ENCODE measurements at regions not wholly inside any gene's neighbourhood (a gene's known extent, or its start where the extent isn't known, plus 50 kb on each side); places are given as distances from the start of the nearest gene placed in this dataset.

DNA sequence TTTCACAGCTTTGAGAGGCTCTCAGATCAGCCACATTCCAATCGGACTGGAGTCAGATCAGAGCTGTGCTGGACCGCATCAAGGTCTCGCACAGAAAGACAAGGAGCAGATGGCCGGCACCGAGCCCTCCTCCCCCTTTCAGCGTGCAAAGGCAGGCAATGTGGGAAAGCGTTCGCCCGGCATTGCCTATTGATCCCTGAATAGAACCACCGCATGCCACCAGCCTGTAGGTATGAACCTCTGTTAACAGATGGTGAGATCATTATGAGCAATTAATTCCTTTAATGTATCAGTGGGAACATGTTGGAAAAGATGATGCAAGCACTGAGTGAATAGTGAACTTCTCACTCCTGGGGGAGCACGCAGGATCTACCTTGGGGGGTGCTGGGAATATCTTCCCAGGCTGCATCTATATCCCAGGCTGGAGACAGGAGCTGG lies 117.5 kb upstream of the ID4 start:
- H3K27ac ChIP-seq: no peak overlapping the region
- intact Hi-C loops (cut with micrococcal nuclease; ENCODE audit: unreplicated experiment): no loop called here
- no peaks in the 10 kb centered on the region for H3K27me3 ChIP-seq (ENCODE audit: insufficient read depth, low read depth)
- no peaks in the 10 kb centered on the region for H3K36me3 ChIP-seq (ENCODE audit: low read depth)
- CTCF ChIA-PET: no interaction called here
- DNase-seq: no peak
- H3K9me2 ChIP-seq (ENCODE audit: insufficient read depth): 0 out of 2 replicates have a peak, but pooled peaks cover 4% of the 10 kb centered on the region
- H4K20me1 ChIP-seq (ENCODE audit: insufficient read depth): no peaks in the 10 kb centered on the region
- no TSS peak for BruUV-seq (replicated peaks)
- TF ChIP-seq, protein P1, sequence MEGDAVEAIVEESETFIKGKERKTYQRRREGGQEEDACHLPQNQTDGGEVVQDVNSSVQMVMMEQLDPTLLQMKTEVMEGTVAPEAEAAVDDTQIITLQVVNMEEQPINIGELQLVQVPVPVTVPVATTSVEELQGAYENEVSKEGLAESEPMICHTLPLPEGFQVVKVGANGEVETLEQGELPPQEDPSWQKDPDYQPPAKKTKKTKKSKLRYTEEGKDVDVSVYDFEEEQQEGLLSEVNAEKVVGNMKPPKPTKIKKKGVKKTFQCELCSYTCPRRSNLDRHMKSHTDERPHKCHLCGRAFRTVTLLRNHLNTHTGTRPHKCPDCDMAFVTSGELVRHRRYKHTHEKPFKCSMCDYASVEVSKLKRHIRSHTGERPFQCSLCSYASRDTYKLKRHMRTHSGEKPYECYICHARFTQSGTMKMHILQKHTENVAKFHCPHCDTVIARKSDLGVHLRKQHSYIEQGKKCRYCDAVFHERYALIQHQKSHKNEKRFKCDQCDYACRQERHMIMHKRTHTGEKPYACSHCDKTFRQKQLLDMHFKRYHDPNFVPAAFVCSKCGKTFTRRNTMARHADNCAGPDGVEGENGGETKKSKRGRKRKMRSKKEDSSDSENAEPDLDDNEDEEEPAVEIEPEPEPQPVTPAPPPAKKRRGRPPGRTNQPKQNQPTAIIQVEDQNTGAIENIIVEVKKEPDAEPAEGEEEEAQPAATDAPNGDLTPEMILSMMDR (conservative IDR thresholded peaks at IDR 0.05): no peak
- TF ChIP-seq EZH2 (IDR thresholded peaks at IDR 0.05; ENCODE audit: low read depth): no peak
- no peaks in the 10 kb centered on the region for H3F3A ChIP-seq (ENCODE audit: insufficient read depth, low read depth)
- no peak overlapping the region for H3K4me2 ChIP-seq
- H3K9me3 ChIP-seq (ENCODE audit: insufficient read depth, low read depth): no peaks in the 10 kb centered on the region
- POLR2A ChIA-PET (ENCODE audit: unreplicated experiment): no interaction called here
- H3K4me3 ChIP-seq: no peak overlapping the region
- H2AFZ ChIP-seq: no peak overlapping the region
- H3K79me2 ChIP-seq (ENCODE audit: low read depth): no peaks in the 10 kb centered on the region
- no peaks in the 10 kb centered on the region for H3K4me1 ChIP-seq (replicated peaks; ENCODE audit: insufficient read depth)

DNA sequence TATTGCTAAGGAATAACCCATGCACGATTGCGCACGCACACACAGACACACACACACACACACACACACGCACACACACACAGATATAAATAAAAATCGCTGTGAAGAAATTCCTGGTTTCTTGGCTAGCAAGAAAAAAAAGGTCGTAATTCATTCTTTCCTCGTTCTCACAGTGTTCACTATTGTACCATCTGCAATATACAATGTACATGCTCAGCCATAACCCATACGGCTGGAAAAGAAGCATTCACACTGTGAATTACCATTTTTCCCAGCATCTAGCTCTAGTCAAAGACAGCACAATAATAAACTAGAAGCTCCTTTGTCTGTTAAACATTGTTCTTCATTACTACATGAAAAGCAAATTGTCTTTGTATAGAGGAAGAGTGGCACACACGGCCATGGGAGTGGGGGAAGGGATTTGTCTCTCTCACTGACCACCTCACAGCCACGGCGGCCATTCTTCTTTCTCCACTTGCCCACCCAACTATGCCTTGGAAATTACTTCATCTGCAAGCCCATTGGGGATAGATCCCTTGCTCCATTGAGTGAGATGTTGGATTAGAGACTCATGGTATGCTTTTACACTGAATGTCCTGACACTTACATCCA lies 115.3 kb upstream of the ID4 start:
- H3K4me2 ChIP-seq: no peak overlapping the region
- H3K27me3 ChIP-seq (ENCODE audit: insufficient read depth, low read depth): no peaks in the 10 kb centered on the region
- H2AFZ ChIP-seq: no peak overlapping the region
- POLR2A ChIA-PET (ENCODE audit: unreplicated experiment): no interaction called here
- no peaks in the 10 kb centered on the region for H4K20me1 ChIP-seq (ENCODE audit: insufficient read depth)
- no peaks in the 10 kb centered on the region for H3K36me3 ChIP-seq (ENCODE audit: low read depth)
- no peaks in the 10 kb centered on the region for H3K9me3 ChIP-seq (ENCODE audit: insufficient read depth, low read depth)
- H3K9me2 ChIP-seq (ENCODE audit: insufficient read depth): 0 out of 2 replicates have a peak, but pooled peaks cover 4% of the 10 kb centered on the region
- no peaks in the 10 kb centered on the region for H3K4me1 ChIP-seq (replicated peaks; ENCODE audit: insufficient read depth)
- H3K27ac ChIP-seq: no peak overlapping the region
- no TSS peak for BruUV-seq (replicated peaks)
- no peaks in the 10 kb centered on the region for H3F3A ChIP-seq (ENCODE audit: insufficient read depth, low read depth)
- DNase-seq: no peak
- no peak overlapping the region for H3K4me3 ChIP-seq
- H3K79me2 ChIP-seq (ENCODE audit: low read depth): no peaks in the 10 kb centered on the region
- CTCF ChIA-PET: no interaction called here
- no peak for TF ChIP-seq EZH2 (IDR thresholded peaks at IDR 0.05; ENCODE audit: low read depth)
- TF ChIP-seq, protein P1 (conservative IDR thresholded peaks at IDR 0.05): no peak
- intact Hi-C loops (cut with micrococcal nuclease; ENCODE audit: unreplicated experiment): no loop called here

DNA sequence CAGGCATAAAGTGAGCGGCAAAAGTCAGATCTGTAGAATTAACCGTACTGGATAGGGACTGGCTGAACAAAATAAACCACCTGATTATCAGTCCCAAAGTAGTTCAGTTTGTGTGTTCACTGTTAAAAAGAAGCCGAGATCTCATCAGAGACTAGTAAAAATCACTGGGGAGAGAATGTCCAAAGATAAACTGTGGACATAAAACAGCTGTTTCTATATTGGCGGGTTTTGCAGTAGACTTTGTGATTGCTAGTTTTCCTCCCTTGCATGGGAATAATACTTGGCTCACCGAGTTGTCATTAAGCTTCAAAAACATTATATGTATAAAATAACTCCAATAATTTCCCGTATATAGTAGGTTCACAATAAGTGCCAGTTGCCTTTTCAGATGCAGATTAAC lies 114.2 kb upstream of the ID4 start:
- no peak for DNase-seq
- H3K4me2 ChIP-seq: no peak overlapping the region
- no peaks in the 10 kb centered on the region for H3K4me1 ChIP-seq (replicated peaks; ENCODE audit: insufficient read depth)
- H3K9me3 ChIP-seq (ENCODE audit: insufficient read depth, low read depth): no peaks in the 10 kb centered on the region
- H3K9me2 ChIP-seq (ENCODE audit: insufficient read depth): 0 out of 2 replicates have a peak, but pooled peaks cover 4% of the 10 kb centered on the region
- ChIA-PET CTCF (no interaction called here), POLR2A (ENCODE audit: unreplicated experiment) (no interaction called here)
- no peak overlapping the region for H3K4me3 ChIP-seq
- H2AFZ ChIP-seq: no peak overlapping the region
- no peaks in the 10 kb centered on the region for H4K20me1 ChIP-seq (ENCODE audit: insufficient read depth)
- H3K27me3 ChIP-seq (ENCODE audit: insufficient read depth, low read depth): no peaks in the 10 kb centered on the region
- H3K27ac ChIP-seq: no peak overlapping the region
- intact Hi-C loops (cut with micrococcal nuclease; ENCODE audit: unreplicated experiment): no loop called here
- TF ChIP-seq, protein P1 (conservative IDR thresholded peaks at IDR 0.05): no peak
- no peak for TF ChIP-seq EZH2 (IDR thresholded peaks at IDR 0.05; ENCODE audit: low read depth)
- H3K79me2 ChIP-seq (ENCODE audit: low read depth): no peaks in the 10 kb centered on the region
- H3K36me3 ChIP-seq (ENCODE audit: low read depth): no peaks in the 10 kb centered on the region
- BruUV-seq (replicated peaks): no TSS peak
- no peaks in the 10 kb centered on the region for H3F3A ChIP-seq (ENCODE audit: insufficient read depth, low read depth)

Data from PC-9 (cell line).